HG03457 (cell line): ENCODE measurements at regions not wholly inside any gene's neighbourhood (a gene's known extent, or its start where the extent isn't known, plus 50 kb on each side); places are given as distances from the start of the nearest gene placed in this dataset.

Experiments used
- ATAC-seq: cut with Tn5 transposase; IDR thresholded peaks from one replicate; pipeline ENCODE4 v1.9.1; 2021; ENCODE audit warnings: moderate number of reproducible peaks; ENCODE audit not compliant: unreplicated experiment

- ATAC-seq: no peak
Measured at GRCh38 chr18:22838221-22838620, 94.9 kb upstream of the RBBP8 start.

- no peak for ATAC-seq
Measured at GRCh38 chr18:22838639-22839277, 94.4 kb upstream of the RBBP8 start.

GRCh38 chr18:22839340-22839821, 93.7 kb upstream of the RBBP8 start:
- ATAC-seq: no peak

GRCh38 chr18:22840606-22841144, 92.5 kb upstream of the RBBP8 start:
- no peak for ATAC-seq

- ATAC-seq: no peak
Measured at GRCh38 chr18:22841840-22842239, 91.3 kb upstream of the RBBP8 start.

GRCh38 chr18:22844190-22844589, 88.9 kb upstream of the RBBP8 start:
- no peak for ATAC-seq

GRCh38 chr18:22844628-22845027, 88.5 kb upstream of the RBBP8 start:
- no peak for ATAC-seq

- ATAC-seq: no peak
Measured at GRCh38 chr18:22846088-22846683, 86.9 kb upstream of the RBBP8 start.

- ATAC-seq: no peak
Measured at GRCh38 chr18:22846697-22847096, 86.4 kb upstream of the RBBP8 start.

GRCh38 chr18:22847392-22847791, 85.7 kb upstream of the RBBP8 start:
- ATAC-seq: no peak

GRCh38 chr18:22847867-22848451, 85.2 kb upstream of the RBBP8 start:
- ATAC-seq: no peak

- no peak for ATAC-seq
Measured at GRCh38 chr18:22848615-22849014, 84.5 kb upstream of the RBBP8 start.

- no peak for ATAC-seq
Measured at GRCh38 chr18:22856870-22857269, 76.3 kb upstream of the RBBP8 start.

GRCh38 chr18:22858121-22858520, 75.0 kb upstream of the RBBP8 start:
- no peak for ATAC-seq

- ATAC-seq: no peak
Measured at GRCh38 chr18:22860807-22861206, 72.3 kb upstream of the RBBP8 start.

- no peak for ATAC-seq
Measured at GRCh38 chr18:22865354-22866116, 67.6 kb upstream of the RBBP8 start.

- no peak for ATAC-seq
Measured at GRCh38 chr18:22868831-22869230, 64.3 kb upstream of the RBBP8 start.

GRCh38 chr18:22871809-22872525, 61.2 kb upstream of the RBBP8 start:
- no peak for ATAC-seq

- ATAC-seq: peak; percentile 87
Measured at GRCh38 chr18:22872900-22873537, 60.1 kb upstream of the RBBP8 start.

- ATAC-seq: no peak
Measured at GRCh38 chr18:22879293-22879692, 53.8 kb upstream of the RBBP8 start.
